ENCODE measurements at regions not wholly inside any gene's neighbourhood (a gene's known extent, or its start where the extent isn't known, plus 50 kb on each side); places are given as distances from the start of the nearest gene placed in this dataset.

DNA sequence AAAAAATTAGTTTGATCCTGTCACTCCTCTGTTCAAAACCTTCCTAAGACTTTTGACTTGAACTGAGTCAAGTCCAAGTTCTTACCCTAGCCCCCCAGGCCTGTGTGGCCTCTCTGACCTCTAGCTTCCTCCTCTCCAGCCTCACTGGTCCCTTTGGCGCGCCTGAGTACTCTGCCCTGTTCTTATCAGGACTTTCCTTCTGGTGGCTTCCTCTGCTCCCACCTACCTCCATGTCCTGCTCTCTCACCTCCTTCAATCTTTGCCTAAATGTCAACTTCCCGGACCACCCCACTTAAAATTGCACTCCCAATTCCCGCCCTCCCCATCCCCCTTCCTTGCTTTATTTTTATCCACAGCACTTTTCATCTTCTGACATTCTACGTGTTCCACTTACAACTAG, 526.1 kb upstream of the KLF4 start:
- TF ChIP-seq, protein P1, sequence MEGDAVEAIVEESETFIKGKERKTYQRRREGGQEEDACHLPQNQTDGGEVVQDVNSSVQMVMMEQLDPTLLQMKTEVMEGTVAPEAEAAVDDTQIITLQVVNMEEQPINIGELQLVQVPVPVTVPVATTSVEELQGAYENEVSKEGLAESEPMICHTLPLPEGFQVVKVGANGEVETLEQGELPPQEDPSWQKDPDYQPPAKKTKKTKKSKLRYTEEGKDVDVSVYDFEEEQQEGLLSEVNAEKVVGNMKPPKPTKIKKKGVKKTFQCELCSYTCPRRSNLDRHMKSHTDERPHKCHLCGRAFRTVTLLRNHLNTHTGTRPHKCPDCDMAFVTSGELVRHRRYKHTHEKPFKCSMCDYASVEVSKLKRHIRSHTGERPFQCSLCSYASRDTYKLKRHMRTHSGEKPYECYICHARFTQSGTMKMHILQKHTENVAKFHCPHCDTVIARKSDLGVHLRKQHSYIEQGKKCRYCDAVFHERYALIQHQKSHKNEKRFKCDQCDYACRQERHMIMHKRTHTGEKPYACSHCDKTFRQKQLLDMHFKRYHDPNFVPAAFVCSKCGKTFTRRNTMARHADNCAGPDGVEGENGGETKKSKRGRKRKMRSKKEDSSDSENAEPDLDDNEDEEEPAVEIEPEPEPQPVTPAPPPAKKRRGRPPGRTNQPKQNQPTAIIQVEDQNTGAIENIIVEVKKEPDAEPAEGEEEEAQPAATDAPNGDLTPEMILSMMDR (conservative IDR thresholded peaks at IDR 0.05; ENCODE audit: low read depth, low read length): no peak
- no peak for TF ChIP-seq SMC3 (IDR thresholded peaks at IDR 0.05; ENCODE audit: low read depth, low read length)
